GM12878 (cell line): ENCODE measurements at regions not wholly inside any gene's neighbourhood (a gene's known extent, or its start where the extent isn't known, plus 50 kb on each side); places are given as distances from the start of the nearest gene placed in this dataset.

Source experiments
- ATAC-seq: fragments of 200-7000 bp; cut with Tn5 transposase; 3 replicates; pipeline ENCODE4 v1.9.1; 2020; ENCODE audit warnings: mild to moderate bottlenecking, moderate library complexity
- BruUV-seq: library from RNA; stranded (reverse); fragments of 400-500 nt; replicated peaks from 2 replicates; lab custom pipeline; 2021; lab: Mats Ljungman, UMichigan
- CTCF ChIA-PET: fragments of 300-600 bp; sonication (Branson Sonifier 250); formaldehyde crosslinking; extraction: SDS; loops from one replicate; lab custom pipeline; 2021; ENCODE audit warnings: inconsistent platforms; lab: Yijun Ruan, JAX
- POLR2A ChIA-PET: fragments of 350-600 bp; formaldehyde crosslinking; extraction: SDS; loops from one replicate; lab custom pipeline; 2021; ENCODE audit warnings: inconsistent platforms; lab: Charles Lee
- RAD21 ChIA-PET: fragments of 300-600 bp; sonication (Branson Sonifier 250); formaldehyde crosslinking; loops from one replicate; lab custom pipeline; 2023; ENCODE audit warnings: antibody characterized with exemption; ENCODE audit not compliant: unreplicated experiment; lab: Charles Lee
- SMC1A ChIA-PET: fragments of 300-600 bp; sonication (Branson Sonifier 250); formaldehyde crosslinking; loops from one replicate; lab custom pipeline; 2023; ENCODE audit not compliant: unreplicated experiment, uncharacterized antibody; lab: Charles Lee
- DNase-seq: peaks from one replicate; pipeline ENCODE4 v3.0.0-alpha.2; 2011; ENCODE audit warnings: low read depth, low spot score
- FAIRE-seq: peaks from 3 replicates; lab custom pipeline; 2011; peaks lifted over from hg19 to GRCh38; lab: Jason Lieb, UNC
- H2AFZ ChIP-seq: 2 replicates; pipeline ENCODE4 v1.6.0; 2011; ENCODE audit warnings: low read depth, low read length, control low read depth; ENCODE audit not compliant: control insufficient read depth
- H3K27ac ChIP-seq: 2 replicates; pipeline ENCODE4 v1.5.1; 2011; ENCODE audit warnings: control low read depth; ENCODE audit not compliant: control insufficient read depth, insufficient read depth
- H3K27me3 ChIP-seq, 2 experiments: replicated peaks in 1 of 2; 2 replicates each; pipeline versions ENCODE4 v1.6.0 to v1.6.1; 2011; ENCODE audit warnings: low read length in 1 of 2; ENCODE audit not compliant: control insufficient read depth in 2 of 2, insufficient read depth in 2 of 2
- H3K36me3 ChIP-seq, 2 experiments: 2 replicates each; pipeline ENCODE4 v1.5.1; 2011; ENCODE audit warnings: low read length in 1 of 2; ENCODE audit not compliant: control insufficient read depth in 2 of 2, insufficient read depth in 2 of 2
- H3K4me1 ChIP-seq: 2 replicates; pipeline ENCODE4 v1.6.1; 2011; ENCODE audit warnings: mild to moderate bottlenecking, low read length, moderate library complexity, mixed read lengths; ENCODE audit not compliant: control insufficient read depth, insufficient read depth
- H3K4me2 ChIP-seq: 2 replicates; pipeline ENCODE4 v1.6.0; 2011; ENCODE audit warnings: control low read depth; ENCODE audit not compliant: control insufficient read depth, insufficient read depth
- H3K4me3 ChIP-seq: fragments of 200-600 bp; sonication (generic); 2 replicates; pipeline ENCODE4 v1.5.1; 2016
- H3K79me2 ChIP-seq: 2 replicates; pipeline ENCODE4 v1.6.0; 2011; ENCODE audit warnings: low read length; ENCODE audit not compliant: control insufficient read depth, insufficient read depth
- H3K9ac ChIP-seq: 2 replicates; pipeline ENCODE4 v1.8.0; 2011; ENCODE audit warnings: low read length, control low read depth, mixed read lengths; ENCODE audit not compliant: control insufficient read depth, insufficient read depth
- H3K9me3 ChIP-seq: replicated peaks from 3 replicates; pipeline ENCODE4 v1.5.1; 2011; ENCODE audit warnings: mild to moderate bottlenecking, low read length; ENCODE audit not compliant: control insufficient read depth, insufficient read depth
- H4K20me1 ChIP-seq: 2 replicates; pipeline ENCODE4 v1.6.0; 2011; ENCODE audit not compliant: control insufficient read depth, insufficient read depth
- ATF7 ChIP-seq: fragments of 450-650 bp; IDR thresholded peaks from 2 replicates; pipeline ENCODE4 v1.6.1; 2016; ENCODE audit warnings: low read depth, mild to moderate bottlenecking
- BCL3 ChIP-seq: IDR thresholded peaks from 2 replicates; pipeline ENCODE4 v1.6.1; 2011; ENCODE audit warnings: borderline replicate concordance, low read depth, mild to moderate bottlenecking, moderate library complexity, low read length; ENCODE audit not compliant: insufficient read depth, poor library complexity, severe bottlenecking
- CHD4 ChIP-seq: fragments of 200-600 bp; sonication (generic); IDR thresholded peaks from 2 replicates; pipeline ENCODE4 v1.6.1; 2016; ENCODE audit warnings: mild to moderate bottlenecking
- CTCF ChIP-seq, 3 experiments: IDR thresholded peaks in 2 of 3; conservative IDR thresholded peaks in 1 of 3; 2 replicates each; pipeline ENCODE4 v1.5.1; 2011; ENCODE audit warnings: low read depth in 3 of 3, low read length in 3 of 3, mild to moderate bottlenecking in 3 of 3, control low read depth in 2 of 3, moderate library complexity in 2 of 3, inconsistent platforms in 1 of 3, mixed read lengths in 1 of 3; ENCODE audit not compliant: control insufficient read depth in 2 of 3, insufficient read depth in 1 of 3; ENCODE audit errors: extremely low read depth in 1 of 3
- HDAC2 ChIP-seq: fragments of 200-600 bp; sonication (generic); IDR thresholded peaks from 2 replicates; pipeline ENCODE4 v1.6.1; 2017
- HDGF ChIP-seq: fragments of 450-650 bp; IDR thresholded peaks from 2 replicates; pipeline ENCODE4 v1.6.1; 2016; ENCODE audit warnings: antibody characterized with exemption
- IRF3 ChIP-seq: fragments of 450-650 bp; IDR thresholded peaks from 2 replicates; pipeline ENCODE4 v1.6.1; 2014; ENCODE audit warnings: mild to moderate bottlenecking
- NFYA ChIP-seq: IDR thresholded peaks from 2 replicates; pipeline ENCODE4 v1.6.1; 2011; ENCODE audit warnings: low read depth, mild to moderate bottlenecking, low read length, improper control_type of control experiment, borderline replicate concordance
- RUNX3 ChIP-seq: IDR thresholded peaks from 2 replicates; pipeline ENCODE4 v1.6.1; 2012; ENCODE audit warnings: low read length, inconsistent platforms
- SUPT20H ChIP-seq: IDR thresholded peaks from 2 replicates; pipeline ENCODE4 v1.6.1; 2011; ENCODE audit warnings: low read depth, mild to moderate bottlenecking, low read length, moderate library complexity, borderline replicate concordance; ENCODE audit not compliant: control insufficient read depth
- ZNF687 ChIP-seq: fragments of 450-650 bp; IDR thresholded peaks from 2 replicates; pipeline ENCODE4 v1.6.1; 2017; ENCODE audit warnings: mild to moderate bottlenecking, moderate library complexity
- WGBS: methylation state at CpG from one replicate; pipeline ENCODE4 v1.1.6; 2016; ENCODE audit warnings: low lambda C conversion rate; ENCODE audit not compliant: insufficient replicate concordance, insufficient coverage; ENCODE audit errors: missing lambda C conversion rate; 5-methylcytosine and 5-hydroxymethylcytosine counted together
- in situ Hi-C: fragments of 300-500 bp; cut with MboI; formaldehyde crosslinking; loops from 9 replicates; pipeline ENCODE4 v1.14.3; 2018; ENCODE audit warnings: mixed read lengths
- intact Hi-C: fragments of 100-400 bp; cut with micrococcal nuclease; formaldehyde crosslinking; loops from one replicate; pipeline ENCODE4 v1.14.2; 2022; ENCODE audit not compliant: unreplicated experiment
- TF ChIP-seq, protein P1 (sequence below): fragments of 450-650 bp; IDR thresholded peaks from 2 replicates; pipeline ENCODE4 v1.6.1; 2017; ENCODE audit warnings: antibody characterized with exemption, mild to moderate bottlenecking, moderate library complexity

GRCh38 chr7:157479326-157479725 lies 142.5 kb downstream of the DNAJB6 start:
- Histone ChIP-seq H3K36me3 (no peaks in the 10 kb centered on the region), H3K79me2 (no peaks in the 10 kb centered on the region), H3K4me2 (no peak overlapping the region), H3K4me1 (0 out of 2 replicates have a peak, but pooled peaks cover 4% of the 10 kb centered on the region), H4K20me1 (no peaks in the 10 kb centered on the region), H2AFZ (no peak overlapping the region), H3K27me3 (no peaks in the 10 kb centered on the region), H3K4me3 (no peak overlapping the region), H3K9ac (no peak overlapping the region), H3K27ac (no peak overlapping the region), H3K9me3 (no peaks in the 10 kb centered on the region; the same call in 1 of the 3 replicates)
- DNase-seq (no peak), ATAC-seq (no peak), FAIRE-seq (no peak)
- in situ Hi-C loops (no loop called here), intact Hi-C loops (no loop called here)
- no TSS peak for BruUV-seq
- RAD21 ChIA-PET: no interaction called here
- CTCF ChIA-PET: no interaction called here
- POLR2A ChIA-PET: no interaction called here
- SMC1A ChIA-PET: no interaction called here
- WGBS: 74% methylated on average over 12 of the region's 15 CpGs
- TF ChIP-seq ZNF687 (no peak), HDAC2 (no peak), BCL3 (no peak), HDGF (no peak), SUPT20H (no peak), IRF3 (no peak), CTCF (IDR thresholded peaks at IDR 0.05 in 2 of 3, conservative IDR thresholded peaks at IDR 0.05 in 1 of 3; ENCODE audit: control insufficient read depth in 2 of 3, extremely low read depth in 1 of 3, insufficient read depth in 1 of 3, low read depth in 3 of 3, low read length in 3 of 3) (no peak), CHD4 (no peak), NFYA (no peak), ATF7 (no peak), RUNX3 (no peak)
- TF ChIP-seq, protein P1, sequence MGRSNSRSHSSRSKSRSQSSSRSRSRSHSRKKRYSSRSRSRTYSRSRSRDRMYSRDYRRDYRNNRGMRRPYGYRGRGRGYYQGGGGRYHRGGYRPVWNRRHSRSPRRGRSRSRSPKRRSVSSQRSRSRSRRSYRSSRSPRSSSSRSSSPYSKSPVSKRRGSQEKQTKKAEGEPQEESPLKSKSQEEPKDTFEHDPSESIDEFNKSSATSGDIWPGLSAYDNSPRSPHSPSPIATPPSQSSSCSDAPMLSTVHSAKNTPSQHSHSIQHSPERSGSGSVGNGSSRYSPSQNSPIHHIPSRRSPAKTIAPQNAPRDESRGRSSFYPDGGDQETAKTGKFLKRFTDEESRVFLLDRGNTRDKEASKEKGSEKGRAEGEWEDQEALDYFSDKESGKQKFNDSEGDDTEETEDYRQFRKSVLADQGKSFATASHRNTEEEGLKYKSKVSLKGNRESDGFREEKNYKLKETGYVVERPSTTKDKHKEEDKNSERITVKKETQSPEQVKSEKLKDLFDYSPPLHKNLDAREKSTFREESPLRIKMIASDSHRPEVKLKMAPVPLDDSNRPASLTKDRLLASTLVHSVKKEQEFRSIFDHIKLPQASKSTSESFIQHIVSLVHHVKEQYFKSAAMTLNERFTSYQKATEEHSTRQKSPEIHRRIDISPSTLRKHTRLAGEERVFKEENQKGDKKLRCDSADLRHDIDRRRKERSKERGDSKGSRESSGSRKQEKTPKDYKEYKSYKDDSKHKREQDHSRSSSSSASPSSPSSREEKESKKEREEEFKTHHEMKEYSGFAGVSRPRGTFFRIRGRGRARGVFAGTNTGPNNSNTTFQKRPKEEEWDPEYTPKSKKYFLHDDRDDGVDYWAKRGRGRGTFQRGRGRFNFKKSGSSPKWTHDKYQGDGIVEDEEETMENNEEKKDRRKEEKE: no peak
